ENCODE measurements at regions not wholly inside any gene's neighbourhood (a gene's known extent, or its start where the extent isn't known, plus 50 kb on each side); places are given as distances from the start of the nearest gene placed in this dataset.

DNA sequence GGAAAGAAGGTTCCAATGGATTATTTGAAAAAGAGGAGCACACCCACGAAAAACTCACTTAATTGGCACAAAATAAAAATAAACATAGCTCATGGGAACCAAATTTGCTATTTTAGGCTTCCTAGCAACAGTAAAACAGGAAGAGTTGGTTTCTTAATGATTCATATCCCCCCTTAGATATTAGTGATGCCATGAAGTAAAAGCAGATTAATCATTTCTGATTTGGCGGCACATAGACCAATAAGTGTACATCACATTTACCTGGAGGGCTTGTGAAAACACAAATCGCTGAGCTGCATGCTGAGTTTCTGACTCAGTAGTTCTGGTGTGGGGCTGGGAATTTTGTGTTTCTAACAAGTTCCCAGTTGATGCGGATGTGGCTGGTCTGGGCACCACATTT is 260.4 kb downstream of the SLC4A3 start:
- intact Hi-C loops (cut with DNase I) = no loop called here

GRCh38 chr2:219893541-219893940 is 266.1 kb downstream of the SLC4A3 start:
- peaks cover 0 to 3% of the 10 kb centered on the region in 2 donors for H3K9me3 ChIP-seq

More for the DNA sequence above, 260.4 kb downstream of the SLC4A3 start:
- H3K27me3 ChIP-seq = no peaks in the 10 kb centered on the region
- no peaks in the 10 kb centered on the region for H3K36me3 ChIP-seq
- no peak overlapping the region for H3K4me3 ChIP-seq
- WGBS, 3 donors = 83 to 88% (median 88%) methylated on average over 4 of the region's 4 CpGs
- peaks cover 0 to 3% of the 10 kb centered on the region in 2 donors for H3K9me3 ChIP-seq
- no peaks in the 10 kb centered on the region for H3K4me1 ChIP-seq (ENCODE audit: insufficient read depth)
- DNase-seq = no peak
- H3K27ac ChIP-seq = no peak overlapping the region
- TF ChIP-seq CTCF (IDR thresholded peaks at IDR 0.05) (no peak), POLR2A (IDR thresholded peaks at IDR 0.05) (no peak), EP300 (IDR thresholded peaks at IDR 0.05) (no peak)

DNA sequence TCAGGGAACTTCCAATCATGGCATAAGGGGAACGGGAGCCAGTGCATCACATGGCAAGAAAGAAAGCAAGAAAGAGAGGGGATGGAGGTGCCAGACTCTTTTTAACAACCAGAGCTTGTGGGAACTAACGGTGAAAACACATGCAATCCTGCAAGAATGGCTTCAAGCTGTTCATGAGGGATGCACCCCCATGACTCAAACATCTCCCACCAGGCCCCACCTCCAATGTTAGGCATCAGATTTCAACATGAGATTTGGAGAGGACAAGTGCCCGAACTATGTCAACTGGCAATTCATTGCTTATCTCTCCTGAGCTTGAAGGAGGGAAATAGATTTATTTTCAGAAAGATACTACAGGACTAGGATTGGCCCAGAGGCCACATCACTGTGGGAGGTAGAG is 270.0 kb downstream of the SLC4A3 start:
- 55 to 59% (median 56%) methylated on average over 3 of the region's 3 CpGs for WGBS, 3 donors
- no peaks in the 10 kb centered on the region for H3K27me3 ChIP-seq
- intact Hi-C loops (cut with DNase I) = no loop called here

More at GRCh38 chr2:219893541-219893940, 266.1 kb downstream of the SLC4A3 start:
- Histone ChIP-seq H3K4me1 (ENCODE audit: insufficient read depth) (no peaks in the 10 kb centered on the region), H3K27me3 (no peaks in the 10 kb centered on the region), H3K36me3 (no peaks in the 10 kb centered on the region), H3K27ac (no peak overlapping the region), H3K4me3 (no peak overlapping the region)
- 71 to 85% (median 73%) methylated on average over 2 of the region's 2 CpGs for WGBS, 3 donors
- no peak for DNase-seq
- intact Hi-C loops (cut with DNase I) = no loop called here
- no peak for TF ChIP-seq POLR2A (IDR thresholded peaks at IDR 0.05)
- TF ChIP-seq CTCF (IDR thresholded peaks at IDR 0.05) = no peak
- TF ChIP-seq EP300 (IDR thresholded peaks at IDR 0.05) = no peak

GRCh38 chr2:219901155-219901554 is 273.7 kb downstream of the SLC4A3 start:
- Histone ChIP-seq H3K9me3 (no peaks in the 10 kb centered on the region), H3K36me3 (no peaks in the 10 kb centered on the region), H3K4me3 (no peak overlapping the region), H3K27me3 (no peaks in the 10 kb centered on the region), H3K27ac (no peak overlapping the region), H3K4me1 (ENCODE audit: insufficient read depth) (no peaks in the 10 kb centered on the region)
- WGBS, 3 donors = 88 to 91% (median 89%) methylated on average over 7 of the region's 7 CpGs
- DNase-seq = no peak
- intact Hi-C loops (cut with DNase I) = no loop called here
- TF ChIP-seq POLR2A (IDR thresholded peaks at IDR 0.05) (no peak), CTCF (IDR thresholded peaks at IDR 0.05) (no peak), EP300 (IDR thresholded peaks at IDR 0.05) (no peak)

More for the DNA sequence above, 270.0 kb downstream of the SLC4A3 start:
- DNase-seq = no peak
- Histone ChIP-seq H3K27ac (no peak overlapping the region), H3K9me3 (no peaks in the 10 kb centered on the region), H3K4me3 (no peak overlapping the region), H3K4me1 (ENCODE audit: insufficient read depth) (no peaks in the 10 kb centered on the region), H3K36me3 (no peaks in the 10 kb centered on the region)
- TF ChIP-seq EP300 (IDR thresholded peaks at IDR 0.05) (no peak), POLR2A (IDR thresholded peaks at IDR 0.05) (no peak), CTCF (IDR thresholded peaks at IDR 0.05) (no peak)
